CD4-positive, CD25-positive, alpha-beta regulatory T cell (primary cell): ENCODE measurements at regions not wholly inside any gene's neighbourhood (a gene's known extent, or its start where the extent isn't known, plus 50 kb on each side); places are given as distances from the start of the nearest gene placed in this dataset.

ENCODE experiments used
- ATAC-seq, 2 donors: fragments of 150-1000 bp; cut with Tn5 transposase; one replicate each; pipeline ENCODE4 v1.10.0; 2021; ENCODE audit warnings: low read depth in 2 of 2, moderate number of reproducible peaks in 2 of 2, moderate library complexity in 1 of 2
- DNase-seq, 3 donors: peaks; one replicate each; pipeline versions ENCODE4 v3.0.0 to v3.0.0-alpha.2; 2012 to 2022; ENCODE audit warnings: mixed read lengths in 1 of 3
- H3K27ac ChIP-seq: one replicate; pipeline ENCODE4 v1.7.0; 2013; ENCODE audit warnings: mild to moderate bottlenecking, low read length; ENCODE audit not compliant: insufficient read depth, poor library complexity, severe bottlenecking
- H3K27me3 ChIP-seq: one replicate; pipeline ENCODE4 v1.7.0; 2013; ENCODE audit warnings: low read length; ENCODE audit not compliant: control insufficient read depth, insufficient read depth
- H3K36me3 ChIP-seq: one replicate; pipeline ENCODE4 v1.7.0; 2013; ENCODE audit warnings: mild to moderate bottlenecking, low read length, moderate library complexity; ENCODE audit not compliant: control insufficient read depth, insufficient read depth
- H3K4me1 ChIP-seq: 2 replicates; pipeline ENCODE4 v1.7.0; 2013; ENCODE audit warnings: mild to moderate bottlenecking, low read length; ENCODE audit not compliant: insufficient read depth, control insufficient read depth, poor library complexity, severe bottlenecking
- H3K4me3 ChIP-seq: one replicate; pipeline ENCODE4 v1.7.0; 2013; ENCODE audit warnings: low read depth, mild to moderate bottlenecking, low read length, moderate library complexity
- H3K9me3 ChIP-seq, 2 experiments: 1 replicate in 1 of 2; 2 replicates in 1 of 2; pipeline ENCODE4 v1.7.0; 2013; ENCODE audit warnings: low read length in 2 of 2, mild to moderate bottlenecking in 1 of 2, moderate library complexity in 1 of 2; ENCODE audit not compliant: control insufficient read depth in 2 of 2
- H3K27ac Mint-ChIP-seq, 3 donors: one replicate each; pipeline ENCODE4 v1.8.0; 2020 to 2022; ENCODE audit warnings: mild to moderate bottlenecking in 3 of 3, mixed read lengths in 3 of 3, moderate library complexity in 2 of 3
- H3K27me3 Mint-ChIP-seq: one replicate; pipeline ENCODE4 v1.8.0; 2022; ENCODE audit warnings: mild to moderate bottlenecking, mixed read lengths
- H3K36me3 Mint-ChIP-seq: one replicate; pipeline ENCODE4 v1.8.0; 2020; ENCODE audit warnings: mixed read lengths
- H3K4me1 Mint-ChIP-seq, 4 donors: one replicate each; pipeline ENCODE4 v1.8.0; 2020 to 2022; ENCODE audit warnings: mixed read lengths in 4 of 4, mild to moderate bottlenecking in 1 of 4
- H3K4me3 Mint-ChIP-seq, 4 donors: one replicate each; pipeline ENCODE4 v1.8.0; 2020 to 2022; ENCODE audit warnings: mild to moderate bottlenecking in 4 of 4, mixed read lengths in 4 of 4, moderate library complexity in 3 of 4
- H3K9me3 Mint-ChIP-seq, 7 donors: one replicate each; pipeline ENCODE4 v1.8.0; 2020 to 2022; ENCODE audit warnings: mixed read lengths in 7 of 7, mild to moderate bottlenecking in 3 of 7, moderate library complexity in 2 of 7

- Mint-ChIP-seq H3K4me1 (no peaks in the 10 kb centered on the region), H3K9me3 (peaks cover 0 to 12% (median 5%) of the 10 kb centered on the region in 7 donors), H3K27me3 (no peaks in the 10 kb centered on the region), H3K4me3 (no peak overlapping the region), H3K36me3 (no peaks in the 10 kb centered on the region), H3K27ac (no peak overlapping the region)
- H3K4me3 ChIP-seq = no peak overlapping the region
- H3K4me1 ChIP-seq = no peaks in the 10 kb centered on the region
- no peaks in the 10 kb centered on the region for H3K9me3 ChIP-seq
- H3K27ac ChIP-seq = no peak overlapping the region
- no peaks in the 10 kb centered on the region for H3K36me3 ChIP-seq
- ATAC-seq = no peak
- no peak for DNase-seq
- H3K27me3 ChIP-seq = no peaks in the 10 kb centered on the region
Observed at GRCh38 chr14:87000081-87000480, 992.9 kb downstream of the GALC start.

GRCh38 chr14:86999036-86999435, 993.9 kb downstream of the GALC start:
- Histone ChIP-seq H3K4me1 (no peaks in the 10 kb centered on the region), H3K27ac (no peak overlapping the region), H3K27me3 (no peaks in the 10 kb centered on the region), H3K9me3 (no peaks in the 10 kb centered on the region), H3K4me3 (no peak overlapping the region), H3K36me3 (no peaks in the 10 kb centered on the region)
- Mint-ChIP-seq H3K36me3 (no peaks in the 10 kb centered on the region), H3K9me3 (peaks cover 0 to 15% (median 5%) of the 10 kb centered on the region in 7 donors), H3K4me1 (no peaks in the 10 kb centered on the region), H3K4me3 (no peak overlapping the region), H3K27me3 (no peaks in the 10 kb centered on the region), H3K27ac (no peak overlapping the region)
- no peak for DNase-seq
- no peak for ATAC-seq

GRCh38 chr14:86997271-86997670, 995.7 kb downstream of the GALC start:
- Mint-ChIP-seq H3K9me3 (peaks cover 0 to 16% (median 2%) of the 10 kb centered on the region in 7 donors), H3K4me3 (no peak overlapping the region), H3K36me3 (no peaks in the 10 kb centered on the region), H3K27me3 (no peaks in the 10 kb centered on the region), H3K4me1 (no peaks in the 10 kb centered on the region), H3K27ac (no peak overlapping the region)
- ATAC-seq (no peak), DNase-seq (no peak)
- Histone ChIP-seq H3K9me3 (no peaks in the 10 kb centered on the region), H3K27me3 (no peaks in the 10 kb centered on the region), H3K36me3 (no peaks in the 10 kb centered on the region), H3K27ac (no peak overlapping the region), H3K4me1 (no peaks in the 10 kb centered on the region), H3K4me3 (no peak overlapping the region)

GRCh38 chr14:86990396-86990795, 1002.6 kb downstream of the GALC start:
- no peak overlapping the region for H3K27ac ChIP-seq
- no peaks in the 10 kb centered on the region for H3K36me3 ChIP-seq
- H3K27me3 ChIP-seq = no peaks in the 10 kb centered on the region
- H3K4me3 ChIP-seq = no peak overlapping the region
- Mint-ChIP-seq H3K36me3 (no peaks in the 10 kb centered on the region), H3K4me1 (no peaks in the 10 kb centered on the region), H3K4me3 (no peak overlapping the region), H3K27me3 (no peaks in the 10 kb centered on the region), H3K9me3 (peaks cover 0 to 15% (median 8%) of the 10 kb centered on the region in 7 donors), H3K27ac (no peak overlapping the region)
- H3K4me1 ChIP-seq = no peaks in the 10 kb centered on the region
- no peaks in the 10 kb centered on the region for H3K9me3 ChIP-seq
- ATAC-seq (no peak), DNase-seq (no peak)

DNA sequence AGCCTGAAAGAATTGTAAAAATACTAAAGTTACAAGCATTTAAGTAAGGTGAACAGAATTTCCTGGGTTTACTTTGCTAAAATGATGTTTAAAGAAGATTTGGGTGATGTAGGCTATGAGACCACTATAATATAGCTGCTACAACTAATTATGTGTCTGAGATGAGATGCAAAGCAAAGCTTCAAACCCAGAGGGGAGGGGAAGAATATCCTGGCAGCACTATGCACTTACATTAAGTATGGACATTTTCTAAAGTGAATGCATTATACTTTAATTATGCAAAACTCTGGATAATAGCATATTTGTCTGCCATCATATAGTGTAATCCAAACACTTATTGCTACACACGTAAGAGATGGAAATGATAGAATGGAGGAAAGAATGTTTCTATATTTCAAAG, 1003.7 kb downstream of the GALC start:
- H3K27me3 ChIP-seq = no peaks in the 10 kb centered on the region
- H3K9me3 Mint-ChIP-seq = peaks cover 0 to 20% (median 8%) of the 10 kb centered on the region in 7 donors
- H3K27ac Mint-ChIP-seq = no peak overlapping the region
- no peaks in the 10 kb centered on the region for H3K9me3 ChIP-seq
- H3K4me3 ChIP-seq = no peak overlapping the region
- no peaks in the 10 kb centered on the region for H3K4me1 Mint-ChIP-seq
- no peaks in the 10 kb centered on the region for H3K36me3 Mint-ChIP-seq
- ATAC-seq = no peak
- DNase-seq = no peak
- H3K36me3 ChIP-seq = no peaks in the 10 kb centered on the region
- no peak overlapping the region for H3K27ac ChIP-seq
- no peaks in the 10 kb centered on the region for H3K27me3 Mint-ChIP-seq
- H3K4me1 ChIP-seq = no peaks in the 10 kb centered on the region
- H3K4me3 Mint-ChIP-seq = no peak overlapping the region

- Mint-ChIP-seq H3K4me1 (no peaks in the 10 kb centered on the region), H3K27ac (no peak overlapping the region), H3K36me3 (no peaks in the 10 kb centered on the region), H3K27me3 (no peaks in the 10 kb centered on the region), H3K9me3 (peaks cover 0 to 20% (median 8%) of the 10 kb centered on the region in 7 donors), H3K4me3 (no peak overlapping the region)
- Histone ChIP-seq H3K27ac (no peak overlapping the region), H3K27me3 (no peaks in the 10 kb centered on the region), H3K9me3 (no peaks in the 10 kb centered on the region), H3K4me1 (no peaks in the 10 kb centered on the region), H3K4me3 (no peak overlapping the region), H3K36me3 (no peaks in the 10 kb centered on the region)
- ATAC-seq (no peak), DNase-seq (no peak)
Observed at GRCh38 chr14:86987966-86988365, 1005.0 kb downstream of the GALC start.

- DNase-seq (no peak), ATAC-seq (no peak)
- H3K36me3 Mint-ChIP-seq = no peaks in the 10 kb centered on the region
- no peak overlapping the region for H3K4me3 Mint-ChIP-seq
- H3K4me1 Mint-ChIP-seq = peaks cover 0 to 4% (median 2%) of the 10 kb centered on the region in 4 donors
- peaks cover 5 to 39% (median 19%) of the 10 kb centered on the region in 7 donors for H3K9me3 Mint-ChIP-seq
- Histone ChIP-seq H3K4me3 (no peak overlapping the region), H3K27me3 (no peaks in the 10 kb centered on the region), H3K36me3 (no peaks in the 10 kb centered on the region), H3K27ac (no peak overlapping the region), H3K9me3 (peaks cover 0 to 20% of the 10 kb centered on the region in 2 experiments), H3K4me1 (no peaks in the 10 kb centered on the region)
- H3K27ac Mint-ChIP-seq = no peak overlapping the region
- no peaks in the 10 kb centered on the region for H3K27me3 Mint-ChIP-seq
Observed at GRCh38 chr14:86973177-86973576, 1019.8 kb downstream of the GALC start.

DNA sequence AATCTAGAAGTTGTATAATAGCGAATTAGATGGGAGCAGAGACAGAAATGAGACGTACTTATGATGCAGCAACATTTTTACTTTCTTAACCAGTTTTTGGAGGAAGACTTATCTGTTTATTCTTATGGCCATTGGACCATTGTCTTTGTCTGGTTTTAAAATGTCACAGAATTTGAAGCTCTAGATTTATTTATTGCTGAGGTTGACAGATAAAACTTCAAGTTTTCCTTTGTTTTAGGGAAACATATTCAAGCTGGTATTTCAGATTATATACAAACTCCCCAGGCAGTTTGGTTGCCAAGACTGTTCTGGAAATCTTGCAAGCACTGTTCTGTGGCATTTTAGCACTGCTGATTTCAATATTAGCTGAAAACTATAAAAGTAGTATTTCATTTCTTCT, 1021.7 kb downstream of the GALC start:
- Mint-ChIP-seq H3K27me3 (no peaks in the 10 kb centered on the region), H3K9me3 (peaks cover 5 to 39% (median 20%) of the 10 kb centered on the region in 7 donors), H3K36me3 (no peaks in the 10 kb centered on the region), H3K4me3 (no peak overlapping the region), H3K27ac (no peak overlapping the region), H3K4me1 (peaks cover 0 to 4% (median 0%) of the 10 kb centered on the region in 4 donors)
- Histone ChIP-seq H3K27ac (no peak overlapping the region), H3K27me3 (no peaks in the 10 kb centered on the region), H3K4me3 (no peak overlapping the region), H3K4me1 (no peaks in the 10 kb centered on the region), H3K36me3 (no peaks in the 10 kb centered on the region), H3K9me3 (peaks cover 0 to 20% of the 10 kb centered on the region in 2 experiments)
- DNase-seq = no peak
- ATAC-seq = no peak
